ENCODE measurements at regions not wholly inside any gene's neighbourhood (a gene's known extent, or its start where the extent isn't known, plus 50 kb on each side); places are given as distances from the start of the nearest gene placed in this dataset.

GRCh38 chr12:128165387-128165786, 101.6 kb upstream of the TMEM132C start:
- Histone ChIP-seq H4K20me1 (ENCODE audit: control insufficient read depth, insufficient read depth) (no peaks in the 10 kb centered on the region), H3K79me2 (ENCODE audit: control insufficient read depth, insufficient read depth, low read length) (no peaks in the 10 kb centered on the region), H3K4me2 (ENCODE audit: control insufficient read depth, insufficient read depth) (no peak overlapping the region), H2AFZ (ENCODE audit: control insufficient read depth, low read depth, low read length) (no peak overlapping the region), H3K4me1 (ENCODE audit: control insufficient read depth, insufficient read depth, low read length) (no peaks in the 10 kb centered on the region), H3K27me3 (replicated peaks in 1 of 2; ENCODE audit: control insufficient read depth in 2 of 2, insufficient read depth in 2 of 2, low read length in 1 of 2) (no peaks in the 10 kb centered on the region), H3K9me3 (replicated peaks; ENCODE audit: control insufficient read depth, insufficient read depth, low read length) (no peaks in the 10 kb centered on the region), H3K36me3 (ENCODE audit: control insufficient read depth in 2 of 2, insufficient read depth in 2 of 2, low read length in 1 of 2) (no peaks in the 10 kb centered on the region), H3K27ac (ENCODE audit: control insufficient read depth, insufficient read depth) (no peak overlapping the region), H3K4me3 (no peak overlapping the region), H3K9ac (ENCODE audit: control insufficient read depth, insufficient read depth, low read length) (no peak overlapping the region)
- ATAC-seq (no peak), FAIRE-seq (no peak), DNase-seq (ENCODE audit: low read depth, low spot score) (no peak)
- ChIA-PET CTCF (no interaction called here), RAD21 (ENCODE audit: unreplicated experiment) (no interaction called here), POLR2A (no interaction called here), SMC1A (ENCODE audit: uncharacterized antibody, unreplicated experiment) (no interaction called here)
- intact Hi-C loops (cut with micrococcal nuclease; ENCODE audit: unreplicated experiment) = no loop called here
- in situ Hi-C loops (cut with MboI) = no loop called here
- no TSS peak for BruUV-seq (replicated peaks)
- TF ChIP-seq RELA (IDR thresholded peaks at IDR 0.05; ENCODE audit: borderline replicate concordance, partially characterized antibody) = no peak
- no peak for TF ChIP-seq BCL11A (IDR thresholded peaks at IDR 0.05; ENCODE audit: low read depth, low read length)
- no peak for TF ChIP-seq ATF3 (IDR thresholded peaks at IDR 0.05; ENCODE audit: borderline replicate concordance, extremely low read depth, low read depth, low read length)
- TF ChIP-seq, protein P1, sequence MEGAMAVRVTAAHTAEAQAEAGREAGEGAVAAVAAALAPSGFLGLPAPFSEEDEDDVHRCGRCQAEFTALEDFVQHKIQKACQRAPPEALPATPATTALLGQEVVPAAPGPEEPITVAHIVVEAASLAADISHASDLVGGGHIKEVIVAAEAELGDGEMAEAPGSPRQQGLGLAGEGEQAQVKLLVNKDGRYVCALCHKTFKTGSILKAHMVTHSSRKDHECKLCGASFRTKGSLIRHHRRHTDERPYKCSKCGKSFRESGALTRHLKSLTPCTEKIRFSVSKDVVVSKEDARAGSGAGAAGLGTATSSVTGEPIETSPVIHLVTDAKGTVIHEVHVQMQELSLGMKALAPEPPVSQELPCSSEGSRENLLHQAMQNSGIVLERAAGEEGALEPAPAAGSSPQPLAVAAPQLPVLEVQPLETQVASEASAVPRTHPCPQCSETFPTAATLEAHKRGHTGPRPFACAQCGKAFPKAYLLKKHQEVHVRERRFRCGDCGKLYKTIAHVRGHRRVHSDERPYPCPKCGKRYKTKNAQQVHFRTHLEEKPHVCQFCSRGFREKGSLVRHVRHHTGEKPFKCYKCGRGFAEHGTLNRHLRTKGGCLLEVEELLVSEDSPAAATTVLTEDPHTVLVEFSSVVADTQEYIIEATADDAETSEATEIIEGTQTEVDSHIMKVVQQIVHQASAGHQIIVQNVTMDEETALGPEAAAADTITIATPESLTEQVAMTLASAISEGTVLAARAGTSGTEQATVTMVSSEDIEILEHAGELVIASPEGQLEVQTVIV (IDR thresholded peaks at IDR 0.05; ENCODE audit: borderline replicate concordance, partially characterized antibody) = no peak
- no peak for TF ChIP-seq FOXM1 (IDR thresholded peaks at IDR 0.05; ENCODE audit: low read depth, low read length)
- TF ChIP-seq NFYB (IDR thresholded peaks at IDR 0.05; ENCODE audit: insufficient read depth, low read depth, low read length) = no peak
- WGBS (ENCODE audit: insufficient coverage, insufficient replicate concordance, low lambda C conversion rate, missing lambda C conversion rate) = 31% methylated on average over 3 of the region's 3 CpGs
